Hindlimb muscle (tissue), 1 donor: ENCODE measurements at regions not wholly inside any gene's neighbourhood (a gene's known extent, or its start where the extent isn't known, plus 50 kb on each side); places are given as distances from the start of the nearest gene placed in this dataset.

Experiments
- DNase-seq: peaks from one replicate; pipeline ENCODE4 v3.0.0-alpha.2; 2013

GRCh38 chr18:45119876-45120275, 439.2 kb downstream of the SETBP1 start:
- no peak for DNase-seq

GRCh38 chr18:45121146-45121545, 440.5 kb downstream of the SETBP1 start:
- DNase-seq, result no peak

- no peak for DNase-seq
These were observed 441.8 kb downstream of the SETBP1 start for GRCh38 chr18:45122506-45122905.

- no peak for DNase-seq
These were observed 446.7 kb downstream of the SETBP1 start for GRCh38 chr18:45127405-45127804.

GRCh38 chr18:45133276-45133675, 452.6 kb downstream of the SETBP1 start:
- no peak for DNase-seq

GRCh38 chr18:45136381-45137086, 455.8 kb downstream of the SETBP1 start:
- DNase-seq, result no peak

- DNase-seq, result no peak
These were observed 456.4 kb downstream of the SETBP1 start for GRCh38 chr18:45137087-45137419.

- no peak for DNase-seq
These were observed 458.8 kb downstream of the SETBP1 start for GRCh38 chr18:45139478-45139877.

- DNase-seq, result no peak
These were observed 462.2 kb downstream of the SETBP1 start for GRCh38 chr18:45142868-45143267.

GRCh38 chr18:45149712-45150111, 465.6 kb upstream of the SLC14A2 start:
- DNase-seq, result no peak

- DNase-seq, result no peak
These were observed 463.6 kb upstream of the SLC14A2 start for GRCh38 chr18:45151645-45152044.

GRCh38 chr18:45155526-45155925, 459.8 kb upstream of the SLC14A2 start:
- DNase-seq, result no peak

GRCh38 chr18:45156946-45157345, 458.3 kb upstream of the SLC14A2 start:
- peak; percentile 20 for DNase-seq

- DNase-seq, result no peak
These were observed 457.7 kb upstream of the SLC14A2 start for GRCh38 chr18:45157576-45157975.

GRCh38 chr18:45161850-45162249, 453.4 kb upstream of the SLC14A2 start:
- DNase-seq, result no peak

- DNase-seq, result peak; percentile 17
These were observed 451.4 kb upstream of the SLC14A2 start for GRCh38 chr18:45163871-45164270.

GRCh38 chr18:45164551-45164950, 450.7 kb upstream of the SLC14A2 start:
- no peak for DNase-seq

- no peak for DNase-seq
These were observed 450.0 kb upstream of the SLC14A2 start for GRCh38 chr18:45165176-45165713.

- DNase-seq, result no peak
These were observed 449.4 kb upstream of the SLC14A2 start for GRCh38 chr18:45165871-45166270.

- DNase-seq, result no peak
These were observed 448.9 kb upstream of the SLC14A2 start for GRCh38 chr18:45166341-45166835.

GRCh38 chr18:45166836-45167551, 448.3 kb upstream of the SLC14A2 start:
- no peak for DNase-seq

GRCh38 chr18:45167631-45168280, 447.5 kb upstream of the SLC14A2 start:
- no peak for DNase-seq

GRCh38 chr18:45168866-45169600, 446.2 kb upstream of the SLC14A2 start:
- no peak for DNase-seq
